HG03342 (cell line): ENCODE measurements at regions not wholly inside any gene's neighbourhood (a gene's known extent, or its start where the extent isn't known, plus 50 kb on each side); places are given as distances from the start of the nearest gene placed in this dataset.
"Not testable (repeated sequence)": the region's sequence is repeated elsewhere in the genome, so short reads cannot be mapped to it uniquely, and the experiment has no call there.

ENCODE experiments used
- ATAC-seq: cut with Tn5 transposase; IDR thresholded peaks from one replicate; pipeline ENCODE4 v1.9.1; 2021; ENCODE audit warnings: mild to moderate bottlenecking, moderate library complexity; ENCODE audit not compliant: unreplicated experiment

GRCh38 chr13:64077132-64077835, 2661.6 kb upstream of the PCDH20 start:
- ATAC-seq = not testable (repeated sequence)

GRCh38 chr13:64075543-64076271, 2660.1 kb upstream of the PCDH20 start:
- ATAC-seq = no peak

DNA sequence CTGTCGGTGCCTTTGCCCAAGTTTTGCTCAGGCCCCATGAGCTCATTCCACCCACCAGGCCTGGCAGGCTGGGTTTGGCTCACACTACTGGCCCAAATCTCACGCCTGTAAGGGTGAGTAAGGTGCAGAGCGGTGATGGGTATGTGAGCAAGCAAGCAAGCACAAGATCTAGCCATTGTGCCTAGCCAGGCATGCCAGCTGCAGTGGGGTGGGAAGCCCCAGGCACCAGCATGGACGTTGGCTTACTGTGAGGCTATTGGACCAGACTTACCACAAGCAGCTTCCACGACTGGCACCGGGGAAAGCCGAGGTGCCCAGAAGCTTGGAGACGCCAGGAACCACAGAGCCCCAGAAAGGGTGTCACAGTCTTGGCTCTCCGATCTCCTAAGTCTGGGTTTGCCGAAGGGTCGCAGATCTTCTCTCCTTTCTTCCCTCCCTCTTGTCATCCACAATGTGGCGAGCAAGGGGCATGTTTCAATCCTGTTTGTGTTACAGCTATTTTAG, 2659.4 kb upstream of the PCDH20 start:
- no peak for ATAC-seq

- no peak for ATAC-seq
Measured at GRCh38 chr13:64073203-64073602, 2657.6 kb upstream of the PCDH20 start.

- ATAC-seq = no peak
Measured at GRCh38 chr13:64071352-64071751, 2655.7 kb upstream of the PCDH20 start.

GRCh38 chr13:64069892-64070291, 2654.2 kb upstream of the PCDH20 start:
- ATAC-seq = no peak

GRCh38 chr13:64066711-64067110, 2651.1 kb upstream of the PCDH20 start:
- ATAC-seq = no peak

- no peak for ATAC-seq
Measured at GRCh38 chr13:64061649-64062048, 2646.0 kb upstream of the PCDH20 start.

DNA sequence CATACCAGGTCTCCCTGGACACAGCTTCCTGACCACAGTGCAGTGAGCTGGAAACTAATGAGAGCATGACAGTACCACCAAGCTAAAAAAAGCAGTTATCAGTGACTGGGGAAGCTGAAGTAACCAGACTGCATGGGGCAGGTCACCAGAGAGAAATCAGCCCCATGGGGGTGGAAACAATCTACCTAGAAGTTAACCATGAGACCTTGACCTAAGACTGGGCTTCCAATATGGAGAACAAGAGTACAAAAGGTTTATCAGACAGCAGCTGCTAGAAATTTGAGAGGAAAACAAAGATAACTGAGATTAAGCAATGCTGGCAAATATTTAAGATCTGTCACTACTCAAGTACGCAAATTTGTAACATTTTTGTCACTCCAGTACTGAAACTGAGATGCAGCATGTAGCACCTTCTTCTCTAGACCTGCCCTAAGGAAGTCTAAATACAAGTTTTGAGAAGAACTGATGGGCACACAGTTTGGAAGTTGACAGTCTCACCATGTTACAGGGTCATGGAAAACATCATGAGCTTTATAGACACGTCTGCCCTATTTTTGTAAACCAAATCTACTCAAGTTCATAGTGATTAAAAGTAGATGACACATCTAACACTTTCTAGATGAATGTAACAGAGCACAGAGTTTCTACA, 2641.8 kb upstream of the PCDH20 start:
- ATAC-seq = no peak

GRCh38 chr13:64054321-64054720, 2638.7 kb upstream of the PCDH20 start:
- ATAC-seq = no peak

GRCh38 chr13:64052521-64052920, 2636.9 kb upstream of the PCDH20 start:
- no peak for ATAC-seq

- no peak for ATAC-seq
Measured at GRCh38 chr13:64051278-64051677, 2635.6 kb upstream of the PCDH20 start.

DNA sequence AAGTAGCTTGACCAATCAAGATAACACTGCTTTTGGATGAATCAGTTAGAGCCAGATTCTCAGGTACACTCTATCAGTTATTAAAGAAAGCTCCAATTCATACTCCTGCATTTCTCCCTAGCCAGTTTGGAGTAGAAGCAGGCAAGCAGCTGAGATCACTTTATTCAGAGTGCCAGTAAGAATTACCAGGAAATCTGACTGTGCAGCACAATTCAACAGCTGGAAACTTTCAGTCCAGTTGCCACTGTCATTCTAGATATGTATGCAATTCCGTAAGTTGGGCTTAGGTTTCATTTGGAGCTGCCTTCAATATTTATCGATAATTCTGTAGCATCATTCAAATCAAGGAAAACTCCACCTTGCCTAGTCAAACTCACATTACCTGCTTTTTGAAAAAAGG, 2625.6 kb upstream of the PCDH20 start:
- no peak for ATAC-seq

- no peak for ATAC-seq
Measured at GRCh38 chr13:64033921-64034320, 2618.3 kb upstream of the PCDH20 start.

- no peak for ATAC-seq
Measured at GRCh38 chr13:64029343-64030093, 2613.9 kb upstream of the PCDH20 start.

- no peak for ATAC-seq
Measured at GRCh38 chr13:64028551-64028950, 2612.9 kb upstream of the PCDH20 start.

DNA sequence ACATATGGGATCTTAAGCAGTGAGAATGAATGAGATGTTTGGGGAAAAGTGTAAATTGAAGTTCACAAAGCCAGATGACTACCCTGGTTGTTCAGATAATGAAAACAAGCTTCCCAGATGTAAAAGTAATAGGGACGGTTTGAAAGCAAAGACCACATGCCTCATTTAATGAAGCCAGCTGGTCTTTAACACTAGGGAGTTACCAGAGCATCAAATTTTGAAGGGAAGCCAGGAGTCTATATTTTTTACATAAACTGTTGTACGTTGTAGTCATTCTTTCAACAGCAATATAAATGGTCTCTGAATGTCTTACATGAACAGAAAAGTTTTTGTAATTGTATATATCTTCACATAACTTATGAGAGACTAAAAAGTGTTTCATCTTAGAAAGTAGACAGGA, 2604.5 kb upstream of the PCDH20 start:
- no peak for ATAC-seq

- ATAC-seq = no peak
Measured at GRCh38 chr13:64007339-64007738, 2591.7 kb upstream of the PCDH20 start.

GRCh38 chr13:64000321-64000720, 2584.7 kb upstream of the PCDH20 start:
- ATAC-seq = no peak

DNA sequence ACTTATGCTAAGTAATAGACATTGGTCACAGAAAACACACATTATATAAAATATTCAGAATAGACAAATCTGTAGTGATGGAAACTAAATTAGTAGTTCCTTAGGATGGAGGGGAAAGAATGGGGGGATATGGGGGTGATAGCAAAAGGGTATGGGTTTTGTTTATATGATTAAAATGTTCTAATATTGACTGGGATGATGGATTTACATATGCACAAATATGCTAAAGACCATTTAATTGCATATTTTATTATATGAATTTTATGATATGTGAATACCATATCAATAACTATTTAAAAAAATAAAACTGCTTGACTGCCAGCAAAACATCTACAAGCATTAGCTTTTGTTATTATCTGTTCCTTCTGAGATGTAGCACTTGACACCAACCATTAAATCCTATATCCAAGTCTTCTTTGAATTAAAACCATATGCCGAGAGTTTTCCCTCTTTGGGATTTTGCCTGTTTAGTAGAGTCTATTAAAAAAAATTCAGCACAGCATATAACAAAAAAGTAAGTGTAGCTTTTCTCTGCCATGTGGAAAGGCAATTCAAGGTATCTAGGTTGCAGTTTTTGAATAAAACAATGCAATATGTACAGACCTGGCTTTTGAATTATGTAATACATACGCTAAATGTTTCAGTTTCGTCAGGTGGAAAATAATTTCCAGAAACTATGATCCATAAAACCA, 2584.1 kb upstream of the PCDH20 start:
- no peak for ATAC-seq

DNA sequence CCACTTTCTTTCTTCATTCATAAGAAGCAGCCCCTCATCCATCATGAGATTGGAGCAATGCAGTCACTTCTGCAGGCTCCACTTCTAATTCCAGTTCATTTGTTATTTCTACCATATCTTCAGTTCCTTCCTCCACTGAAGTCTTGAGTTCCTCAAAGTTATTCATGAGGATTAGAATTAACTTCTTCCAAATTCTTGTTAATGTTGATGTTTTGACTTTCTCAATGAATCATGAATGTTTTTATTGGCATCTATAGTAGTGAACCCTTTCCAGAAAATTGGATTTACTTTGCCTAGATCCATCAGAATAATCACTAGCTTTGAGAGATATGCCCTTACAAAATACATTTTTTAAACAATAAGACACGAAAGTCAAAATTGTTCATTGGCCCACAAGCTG, 2567.7 kb upstream of the PCDH20 start:
- ATAC-seq = no peak
